ENCODE measurements at regions not wholly inside any gene's neighbourhood (a gene's known extent, or its start where the extent isn't known, plus 50 kb on each side); places are given as distances from the start of the nearest gene placed in this dataset.
"Not testable (repeated sequence)": the region's sequence is repeated elsewhere in the genome, so short reads cannot be mapped to it uniquely, and the experiment has no call there.

GRCh38 chr1:47604869-47605268 lies 167.0 kb downstream of the FOXD2 start:
- H3K79me2 ChIP-seq (ENCODE audit: control insufficient read depth in 1 of 2, insufficient read depth in 2 of 2, low read length in 2 of 2); H2AK5ac ChIP-seq (ENCODE audit: low read depth, low read length); H3K4ac ChIP-seq (replicated peaks; ENCODE audit: insufficient read length, low read depth, low read length); DNase-seq (ENCODE audit: low read depth in 1 of 2, low spot score in 2 of 2); H3K14ac ChIP-seq (ENCODE audit: insufficient read length); H3K27ac ChIP-seq (ENCODE audit: low read depth, low read length); H3K56ac ChIP-seq (replicated peaks; ENCODE audit: insufficient read length, low read depth, low read length); H2BK5ac ChIP-seq (ENCODE audit: low read depth, low read length); H3K9ac ChIP-seq (replicated peaks in 1 of 4; ENCODE audit: extremely low read depth in 1 of 4, low read depth in 3 of 4, low read length in 3 of 4); POLR2A ChIA-PET (ENCODE audit: partially characterized antibody); H2BK120ac ChIP-seq (replicated peaks; ENCODE audit: low read depth, low read length); FAIRE-seq; CTCF ChIA-PET (ENCODE audit: partially characterized antibody); H3K23ac ChIP-seq (ENCODE audit: insufficient read length); H4K5ac ChIP-seq (ENCODE audit: insufficient read length, low read depth, low read length); H4K8ac ChIP-seq (ENCODE audit: extremely low read depth, insufficient read depth, low read length); H2BK20ac ChIP-seq (ENCODE audit: low read length); H3K4me1 ChIP-seq (replicated peaks in 1 of 4; ENCODE audit: control insufficient read depth in 3 of 4, insufficient read depth in 4 of 4, low read length in 3 of 4); H2BK15ac ChIP-seq (ENCODE audit: low read length); H3K79me1 ChIP-seq (ENCODE audit: low read depth, low read length); H3K4me2 ChIP-seq (ENCODE audit: insufficient read depth in 1 of 2, low read depth in 2 of 2, low read length in 2 of 2); H3K23me2 ChIP-seq (ENCODE audit: low read depth, low read length); H4K91ac ChIP-seq (replicated peaks; ENCODE audit: insufficient read length, low read length); H3K27me3 ChIP-seq (replicated peaks in 1 of 4; ENCODE audit: control insufficient read depth in 3 of 4, extremely low read depth in 1 of 4, insufficient read depth in 3 of 4, low read length in 3 of 4); H2AFZ ChIP-seq (ENCODE audit: low read length); H4K20me1 ChIP-seq (replicated peaks in 1 of 2; ENCODE audit: control insufficient read depth in 1 of 2, insufficient read depth in 2 of 2, low read length in 2 of 2); H2BK12ac ChIP-seq (ENCODE audit: low read depth, low read length); H3K18ac ChIP-seq (ENCODE audit: extremely low read depth, low read length); H3K36me3 ChIP-seq (ENCODE audit: control insufficient read depth in 2 of 4, insufficient read depth in 4 of 4, low read length in 3 of 4); H3K4me3 ChIP-seq (ENCODE audit: extremely low read depth in 1 of 4, insufficient read depth in 2 of 4, low read depth in 3 of 4, low read length in 4 of 4): not testable (repeated sequence)
- H3K9me3 ChIP-seq (ENCODE audit: insufficient read depth in 2 of 2, low read depth in 1 of 2, low read length in 1 of 2): peaks cover 21 to 23% of the 10 kb centered on the region in 2 experiments
- 81% methylated on average over 1 of the region's 1 CpG; no CpG with 5 or more reads in 1 of the 2 experiments for WGBS, 2 experiments (ENCODE audit: extremely low coverage in 1 of 2, insufficient coverage in 1 of 2, insufficient read length in 1 of 2, insufficient replicate concordance in 2 of 2, low coverage in 1 of 2, low lambda C conversion rate in 2 of 2, missing lambda C conversion rate in 1 of 2)

Measured in H1 (cell line).